ENCODE measurements at regions not wholly inside any gene's neighbourhood (a gene's known extent, or its start where the extent isn't known, plus 50 kb on each side); places are given as distances from the start of the nearest gene placed in this dataset.

DNA sequence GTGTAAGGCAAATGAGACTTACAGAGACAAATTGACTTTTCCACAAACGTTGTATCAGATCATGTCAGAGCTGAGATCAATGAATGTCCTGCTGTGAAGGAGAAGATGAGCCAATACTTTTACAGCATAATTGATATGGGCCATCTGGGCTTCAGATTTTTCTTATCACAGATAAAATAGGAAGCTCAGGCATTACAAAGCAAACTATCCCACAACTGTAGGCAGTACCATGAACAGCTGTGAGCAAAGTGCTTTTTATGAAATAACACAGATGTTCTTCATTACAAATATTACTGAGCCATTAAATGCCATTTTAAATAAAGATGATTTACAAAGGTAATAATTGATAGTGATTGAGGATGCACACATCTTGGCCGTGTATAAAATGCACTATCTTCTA is 852.3 kb downstream of the OTOL1 start:
- Histone ChIP-seq H4K20me1 (ENCODE audit: insufficient read depth, low read length, poor library complexity, severe bottlenecking) (no peaks in the 10 kb centered on the region), H3K4me1 (ENCODE audit: insufficient read depth, low read length, poor library complexity, severe bottlenecking) (peaks cover 15% of the 10 kb centered on the region), H3K9ac (ENCODE audit: low read depth, low read length, poor library complexity, severe bottlenecking) (no peak overlapping the region), H3K9me2 (replicated peaks; ENCODE audit: low read depth, low read length) (no peaks in the 10 kb centered on the region), H3K4me2 (ENCODE audit: low read depth, low read length, poor library complexity, severe bottlenecking) (no peak overlapping the region), H3K9me3 (ENCODE audit: insufficient read depth, low read depth, low read length) (no peaks in the 10 kb centered on the region), H3K27me3 (ENCODE audit: insufficient read depth, low read length, poor library complexity, severe bottlenecking) (no peaks in the 10 kb centered on the region), H3K36me3 (ENCODE audit: insufficient read depth, low read length) (no peaks in the 10 kb centered on the region), H3K4me3 (ENCODE audit: low read length, poor library complexity, severe bottlenecking) (no peak overlapping the region), H3F3A (ENCODE audit: low read depth) (no peaks in the 10 kb centered on the region), H3K79me2 (ENCODE audit: insufficient read depth, low read length) (no peaks in the 10 kb centered on the region), H2AFZ (ENCODE audit: low read length) (no peak overlapping the region)
- TF ChIP-seq, protein P1, sequence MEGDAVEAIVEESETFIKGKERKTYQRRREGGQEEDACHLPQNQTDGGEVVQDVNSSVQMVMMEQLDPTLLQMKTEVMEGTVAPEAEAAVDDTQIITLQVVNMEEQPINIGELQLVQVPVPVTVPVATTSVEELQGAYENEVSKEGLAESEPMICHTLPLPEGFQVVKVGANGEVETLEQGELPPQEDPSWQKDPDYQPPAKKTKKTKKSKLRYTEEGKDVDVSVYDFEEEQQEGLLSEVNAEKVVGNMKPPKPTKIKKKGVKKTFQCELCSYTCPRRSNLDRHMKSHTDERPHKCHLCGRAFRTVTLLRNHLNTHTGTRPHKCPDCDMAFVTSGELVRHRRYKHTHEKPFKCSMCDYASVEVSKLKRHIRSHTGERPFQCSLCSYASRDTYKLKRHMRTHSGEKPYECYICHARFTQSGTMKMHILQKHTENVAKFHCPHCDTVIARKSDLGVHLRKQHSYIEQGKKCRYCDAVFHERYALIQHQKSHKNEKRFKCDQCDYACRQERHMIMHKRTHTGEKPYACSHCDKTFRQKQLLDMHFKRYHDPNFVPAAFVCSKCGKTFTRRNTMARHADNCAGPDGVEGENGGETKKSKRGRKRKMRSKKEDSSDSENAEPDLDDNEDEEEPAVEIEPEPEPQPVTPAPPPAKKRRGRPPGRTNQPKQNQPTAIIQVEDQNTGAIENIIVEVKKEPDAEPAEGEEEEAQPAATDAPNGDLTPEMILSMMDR (conservative IDR thresholded peaks at IDR 0.05; ENCODE audit: low read length): no peak
- no peak for TF ChIP-seq EZH2phosphoT487 (IDR thresholded peaks at IDR 0.05; ENCODE audit: borderline replicate concordance)

DNA sequence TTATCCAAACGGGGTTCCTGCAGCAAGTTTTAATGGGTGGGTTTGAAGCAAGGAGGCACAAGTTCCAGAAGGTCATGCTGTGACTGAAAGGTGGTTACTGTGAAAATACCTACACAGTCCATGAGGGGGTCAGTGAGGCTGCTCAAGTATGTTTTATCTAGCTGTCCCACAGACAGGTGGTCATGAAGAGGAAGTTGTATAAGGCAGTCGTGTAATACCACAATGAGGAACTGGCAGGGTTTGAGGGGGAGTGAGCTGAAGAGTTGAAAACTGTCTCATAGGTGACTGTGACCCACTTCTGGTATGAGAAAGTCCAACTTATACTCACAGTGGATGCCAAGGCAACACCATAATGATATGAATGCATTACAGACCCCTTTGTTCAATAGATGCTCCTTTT is 856.8 kb downstream of the OTOL1 start:
- H2AFZ ChIP-seq (ENCODE audit: low read length): peak overlapping the region; percentile 3; the same call in 1 of the 2 replicates
- H3F3A ChIP-seq (ENCODE audit: low read depth): no peaks in the 10 kb centered on the region

DNA sequence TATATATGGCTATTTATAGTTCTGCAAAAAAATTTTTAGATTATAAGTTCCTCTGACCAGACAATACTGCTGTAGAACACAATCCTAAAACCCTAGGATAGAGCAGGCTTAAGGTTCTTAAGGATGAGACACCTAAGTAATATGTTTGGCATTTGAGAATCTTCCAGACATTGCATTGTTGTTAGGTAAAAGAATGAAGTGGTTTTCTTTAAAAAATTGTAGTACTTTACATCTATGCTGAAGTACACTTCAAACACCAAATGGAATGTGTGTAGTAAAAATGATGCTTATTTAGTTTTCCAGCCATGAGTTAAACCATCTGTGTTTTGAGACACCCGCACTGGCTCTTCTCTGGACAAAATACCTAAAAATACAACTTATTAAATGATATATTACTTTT is 857.7 kb downstream of the OTOL1 start:
- Histone ChIP-seq H3K27me3 (ENCODE audit: insufficient read depth, low read length, poor library complexity, severe bottlenecking) (no peaks in the 10 kb centered on the region), H3K36me3 (ENCODE audit: insufficient read depth, low read length) (no peaks in the 10 kb centered on the region), H2AFZ (ENCODE audit: low read length) (no peak overlapping the region), H4K20me1 (ENCODE audit: insufficient read depth, low read length, poor library complexity, severe bottlenecking) (no peaks in the 10 kb centered on the region), H3K9me3 (ENCODE audit: insufficient read depth, low read depth, low read length) (no peaks in the 10 kb centered on the region), H3K4me2 (ENCODE audit: low read depth, low read length, poor library complexity, severe bottlenecking) (no peak overlapping the region), H3K79me2 (ENCODE audit: insufficient read depth, low read length) (no peaks in the 10 kb centered on the region), H3F3A (ENCODE audit: low read depth) (no peaks in the 10 kb centered on the region), H3K9ac (ENCODE audit: low read depth, low read length, poor library complexity, severe bottlenecking) (no peak overlapping the region), H3K4me1 (ENCODE audit: insufficient read depth, low read length, poor library complexity, severe bottlenecking) (peaks cover 17% of the 10 kb centered on the region), H3K4me3 (ENCODE audit: low read length, poor library complexity, severe bottlenecking) (no peak overlapping the region), H3K9me2 (replicated peaks; ENCODE audit: low read depth, low read length) (no peaks in the 10 kb centered on the region)
- TF ChIP-seq, protein P1 (conservative IDR thresholded peaks at IDR 0.05; ENCODE audit: low read length): no peak
- TF ChIP-seq EZH2phosphoT487 (IDR thresholded peaks at IDR 0.05; ENCODE audit: borderline replicate concordance): no peak

More for the DNA sequence above, 856.8 kb downstream of the OTOL1 start:
- Histone ChIP-seq H3K4me3 (ENCODE audit: low read length, poor library complexity, severe bottlenecking) (no peak overlapping the region), H3K79me2 (ENCODE audit: insufficient read depth, low read length) (no peaks in the 10 kb centered on the region), H3K9me2 (replicated peaks; ENCODE audit: low read depth, low read length) (no peaks in the 10 kb centered on the region), H3K4me2 (ENCODE audit: low read depth, low read length, poor library complexity, severe bottlenecking) (peak overlapping the region; percentile 49), H3K27me3 (ENCODE audit: insufficient read depth, low read length, poor library complexity, severe bottlenecking) (no peaks in the 10 kb centered on the region), H3K4me1 (ENCODE audit: insufficient read depth, low read length, poor library complexity, severe bottlenecking) (peaks cover 17% of the 10 kb centered on the region), H4K20me1 (ENCODE audit: insufficient read depth, low read length, poor library complexity, severe bottlenecking) (no peaks in the 10 kb centered on the region), H3K9me3 (ENCODE audit: insufficient read depth, low read depth, low read length) (no peaks in the 10 kb centered on the region), H3K36me3 (ENCODE audit: insufficient read depth, low read length) (no peaks in the 10 kb centered on the region), H3K9ac (ENCODE audit: low read depth, low read length, poor library complexity, severe bottlenecking) (no peak overlapping the region)
- no peak for TF ChIP-seq EZH2phosphoT487 (IDR thresholded peaks at IDR 0.05; ENCODE audit: borderline replicate concordance)
- TF ChIP-seq, protein P1 (conservative IDR thresholded peaks at IDR 0.05; ENCODE audit: low read length): peak; percentile 33

All from Loucy (cell line).